Omental fat pad (tissue), 3 donors: ENCODE measurements at regions not wholly inside any gene's neighbourhood (a gene's known extent, or its start where the extent isn't known, plus 50 kb on each side); places are given as distances from the start of the nearest gene placed in this dataset.

Experiments used
- ATAC-seq: fragments of 150-250 bp; one replicate; pipeline ENCODE4 v1.9.1; 2016; ENCODE audit warnings: mild to moderate bottlenecking, moderate library complexity; ENCODE audit not compliant: low FRiP score
- DNase-seq: peaks from one replicate; pipeline ENCODE4 v3.0.0-alpha.2; 2019; ENCODE audit warnings: low spot score
- CTCF ChIP-seq, 3 donors: fragments of 450-650 bp; IDR thresholded peaks; one replicate each; pipeline ENCODE4 v1.5.1; 2016 to 2017; ENCODE audit warnings: antibody characterized with exemption in 3 of 3, mild to moderate bottlenecking in 3 of 3, moderate library complexity in 2 of 3

DNA sequence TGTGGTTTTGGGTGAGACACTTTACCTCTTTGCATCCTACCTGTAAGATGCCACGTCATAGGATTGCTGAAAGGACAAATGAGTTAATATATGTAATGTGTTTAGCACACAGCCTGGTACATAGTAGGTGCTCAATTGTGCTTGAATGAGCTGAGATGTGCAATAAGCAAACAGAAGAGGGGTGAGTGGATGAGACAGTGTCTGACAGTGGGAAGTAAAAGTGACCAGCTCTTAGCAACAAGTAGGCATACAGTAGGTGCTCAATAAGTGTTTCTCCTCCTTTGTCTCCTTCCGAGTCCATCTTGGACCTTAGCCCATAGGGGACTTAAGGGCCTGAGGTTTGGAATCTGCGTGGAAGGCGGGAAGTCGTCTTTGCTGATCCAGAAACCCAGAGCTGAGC is 104.7 kb downstream of the CEBPB start:
- TF ChIP-seq CTCF (IDR thresholded peaks at IDR 0.05), result no peak
- ATAC-seq (no peak), DNase-seq (no peak)

DNA sequence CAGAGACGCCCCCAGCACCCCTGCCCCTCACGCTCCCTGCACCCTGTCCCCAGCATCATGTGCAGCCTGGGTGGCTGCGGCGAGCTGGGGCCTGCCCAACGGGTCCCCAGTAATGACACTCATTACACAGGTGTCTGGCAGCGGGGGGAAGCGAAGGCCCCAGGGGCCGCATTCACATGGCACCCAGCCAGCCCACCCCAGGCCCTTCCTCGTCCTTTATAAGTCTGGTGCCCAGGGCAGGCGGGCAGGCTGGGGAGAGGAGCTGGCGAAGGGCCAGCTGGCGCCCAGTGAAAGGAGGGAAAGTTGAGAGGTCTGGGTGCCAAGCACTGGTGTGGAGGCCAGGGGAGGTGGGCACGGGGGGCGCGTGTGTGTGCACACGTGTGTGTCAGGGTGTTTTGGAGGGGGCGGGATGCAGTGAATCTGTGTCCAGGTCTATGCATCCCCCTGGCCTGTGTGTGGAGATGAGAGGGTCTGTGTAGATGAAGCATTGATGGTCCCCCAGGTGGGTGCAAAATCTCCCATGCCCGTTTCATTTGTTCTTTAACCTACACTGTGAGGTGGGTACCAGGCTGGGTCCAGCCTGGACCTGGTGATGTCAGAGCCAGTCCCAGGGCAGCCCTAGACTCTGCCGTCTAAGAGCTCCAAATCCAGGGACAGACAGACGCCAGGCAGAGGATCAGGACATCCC is 105.3 kb downstream of the CEBPB start:
- DNase-seq (no peak), ATAC-seq (no peak)

GRCh38 chr20:50296450-50297375 is 106.1 kb downstream of the CEBPB start:
- TF ChIP-seq CTCF (IDR thresholded peaks at IDR 0.05), result no peak
- DNase-seq (no peak), ATAC-seq (peak; percentile 25)

More for the DNA sequence above, 105.3 kb downstream of the CEBPB start:
- TF ChIP-seq CTCF (IDR thresholded peaks at IDR 0.05), result no peak

DNA sequence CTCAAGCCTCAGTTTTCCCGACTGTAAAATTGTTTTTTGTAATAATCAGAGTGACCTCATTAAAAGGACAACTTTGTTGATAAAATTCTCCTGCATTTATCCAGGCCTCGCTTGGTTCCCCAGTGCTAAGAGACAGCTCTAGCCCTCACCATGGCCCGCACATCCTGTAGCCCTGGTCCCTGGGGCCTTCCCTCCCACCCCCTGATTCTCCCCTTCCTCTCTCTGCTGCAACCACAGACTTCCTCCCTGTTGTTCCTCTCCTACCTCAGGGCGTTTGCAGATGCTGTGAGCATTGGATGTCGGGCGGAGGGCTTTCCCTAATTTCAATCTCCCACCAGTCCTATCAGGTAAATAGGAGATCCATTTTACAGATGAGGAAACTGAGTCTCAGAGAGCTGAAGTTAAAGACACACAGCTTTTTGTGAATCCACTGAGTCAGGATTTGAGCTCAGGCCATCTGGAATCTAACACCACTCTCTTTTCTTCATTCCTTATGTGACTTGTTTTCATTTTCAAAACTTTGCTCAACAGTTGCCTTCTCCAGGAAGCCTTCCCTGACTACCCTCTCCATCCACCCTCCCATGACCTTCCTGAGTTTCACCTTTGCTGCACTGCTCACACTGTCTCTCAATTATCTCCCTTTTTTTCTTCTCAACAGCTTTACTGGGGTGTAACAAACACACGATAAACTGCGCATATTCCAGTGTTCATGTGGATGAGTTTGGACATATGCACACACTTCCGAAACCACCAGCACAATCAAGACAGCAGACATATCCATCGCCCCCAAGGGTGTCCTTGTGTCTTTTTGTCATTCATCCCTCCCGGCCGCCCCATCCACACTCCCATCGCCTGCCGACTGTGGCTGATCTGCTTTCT is 107.1 kb downstream of the CEBPB start:
- no peak for TF ChIP-seq CTCF (IDR thresholded peaks at IDR 0.05)

GRCh38 chr20:50298554-50299324 is 108.1 kb downstream of the CEBPB start:
- ATAC-seq, result peak; percentile 25
- TF ChIP-seq CTCF (IDR thresholded peaks at IDR 0.05), result no peak
- DNase-seq, result no peak

More for the DNA sequence above, 107.1 kb downstream of the CEBPB start:
- DNase-seq (no peak), ATAC-seq (no peak)

- ATAC-seq (no peak), DNase-seq (no peak)
- TF ChIP-seq CTCF (IDR thresholded peaks at IDR 0.05), result no peak
Observed at GRCh38 chr20:50299325-50299629, 108.6 kb downstream of the CEBPB start.
